ENCODE measurements at regions not wholly inside any gene's neighbourhood (a gene's known extent, or its start where the extent isn't known, plus 50 kb on each side); places are given as distances from the start of the nearest gene placed in this dataset.

- no peak for DNase-seq (ENCODE audit: low read depth)
Observed at GRCh38 chr12:98437166-98437565, 78.2 kb upstream of the TMPO start.

GRCh38 chr12:98437806-98438595, 77.4 kb upstream of the TMPO start:
- no peak for DNase-seq (ENCODE audit: low read depth)

GRCh38 chr12:98438656-98439230, 76.6 kb upstream of the TMPO start:
- DNase-seq (ENCODE audit: low read depth): no peak

- DNase-seq (ENCODE audit: low read depth): no peak
Observed at GRCh38 chr12:98439471-98439951, 75.9 kb upstream of the TMPO start.

- DNase-seq (ENCODE audit: low read depth): no peak
Observed at GRCh38 chr12:98439981-98440581, 75.3 kb upstream of the TMPO start.

GRCh38 chr12:98446060-98446459, 69.3 kb upstream of the TMPO start:
- DNase-seq (ENCODE audit: low read depth): no peak

- no peak for DNase-seq (ENCODE audit: low read depth)
Observed at GRCh38 chr12:98446682-98447081, 68.7 kb upstream of the TMPO start.

- no peak for DNase-seq (ENCODE audit: low read depth)
Observed at GRCh38 chr12:98449584-98449983, 65.8 kb upstream of the TMPO start.

GRCh38 chr12:98453070-98453469, 62.3 kb upstream of the TMPO start:
- no peak for DNase-seq (ENCODE audit: low read depth)

GRCh38 chr12:98453492-98453891, 61.9 kb upstream of the TMPO start:
- no peak for DNase-seq (ENCODE audit: low read depth)

GRCh38 chr12:98456041-98456440, 59.3 kb upstream of the TMPO start:
- DNase-seq (ENCODE audit: low read depth): no peak

GRCh38 chr12:98456576-98457573, 58.5 kb upstream of the TMPO start:
- peak; percentile 8 for DNase-seq (ENCODE audit: low read depth)

GRCh38 chr12:98464190-98464589, 51.2 kb upstream of the TMPO start:
- DNase-seq (ENCODE audit: low read depth): no peak

GRCh38 chr12:98465505-98465904, 49.9 kb upstream of the TMPO start:
- no peak for DNase-seq (ENCODE audit: low read depth)
